Urinary bladder (tissue), 3 donors: ENCODE measurements at regions not wholly inside any gene's neighbourhood (a gene's known extent, or its start where the extent isn't known, plus 50 kb on each side); places are given as distances from the start of the nearest gene placed in this dataset.
"Not testable (repeated sequence)": the region's sequence is repeated elsewhere in the genome, so short reads cannot be mapped to it uniquely, and the experiment has no call there.

Experiments
- DNase-seq: peaks from one replicate; pipeline ENCODE4 v3.0.0-alpha.2; 2015; ENCODE audit errors: extremely low spot score
- H3K27ac ChIP-seq: one replicate; pipeline ENCODE4 v1.5.1; 2013; ENCODE audit warnings: low read depth, mild to moderate bottlenecking, moderate library complexity
- H3K36me3 ChIP-seq: one replicate; pipeline ENCODE4 v1.6.1; 2013; ENCODE audit warnings: mild to moderate bottlenecking, moderate library complexity; ENCODE audit not compliant: insufficient read depth
- H3K4me1 ChIP-seq: one replicate; pipeline ENCODE4 v1.6.1; 2013; ENCODE audit warnings: mild to moderate bottlenecking, moderate library complexity; ENCODE audit not compliant: insufficient read depth
- H3K4me3 ChIP-seq: one replicate; pipeline ENCODE4 v1.5.1; 2013; ENCODE audit warnings: low read depth, low read length
- WGBS: extraction: QIAGEN DNeasy Blood & Tissue Kit; methylation state at CpG from one replicate; pipeline ENCODE4 v1.1.7; 2013; 5-methylcytosine and 5-hydroxymethylcytosine counted together
- donor health status: healthy with polysubstance abuse.
- donor health status: healthy.

- H3K4me3 ChIP-seq, result no peak overlapping the region
- H3K36me3 ChIP-seq, result no peaks in the 10 kb centered on the region
- H3K4me1 ChIP-seq, result no peaks in the 10 kb centered on the region
- no peak for DNase-seq
- no peak overlapping the region for H3K27ac ChIP-seq
- WGBS, result 36% methylated on average over 3 of the region's 3 CpGs
Observed at GRCh38 chr4:151486168-151486567, 77.2 kb downstream of the FHIP1A start.

GRCh38 chr4:151488968-151489367, 80.0 kb downstream of the FHIP1A start:
- H3K4me1 ChIP-seq, result no peaks in the 10 kb centered on the region
- DNase-seq, result no peak
- H3K27ac ChIP-seq, result no peak overlapping the region
- no peak overlapping the region for H3K4me3 ChIP-seq
- 76% methylated on average over 3 of the region's 3 CpGs for WGBS
- no peaks in the 10 kb centered on the region for H3K36me3 ChIP-seq

DNA sequence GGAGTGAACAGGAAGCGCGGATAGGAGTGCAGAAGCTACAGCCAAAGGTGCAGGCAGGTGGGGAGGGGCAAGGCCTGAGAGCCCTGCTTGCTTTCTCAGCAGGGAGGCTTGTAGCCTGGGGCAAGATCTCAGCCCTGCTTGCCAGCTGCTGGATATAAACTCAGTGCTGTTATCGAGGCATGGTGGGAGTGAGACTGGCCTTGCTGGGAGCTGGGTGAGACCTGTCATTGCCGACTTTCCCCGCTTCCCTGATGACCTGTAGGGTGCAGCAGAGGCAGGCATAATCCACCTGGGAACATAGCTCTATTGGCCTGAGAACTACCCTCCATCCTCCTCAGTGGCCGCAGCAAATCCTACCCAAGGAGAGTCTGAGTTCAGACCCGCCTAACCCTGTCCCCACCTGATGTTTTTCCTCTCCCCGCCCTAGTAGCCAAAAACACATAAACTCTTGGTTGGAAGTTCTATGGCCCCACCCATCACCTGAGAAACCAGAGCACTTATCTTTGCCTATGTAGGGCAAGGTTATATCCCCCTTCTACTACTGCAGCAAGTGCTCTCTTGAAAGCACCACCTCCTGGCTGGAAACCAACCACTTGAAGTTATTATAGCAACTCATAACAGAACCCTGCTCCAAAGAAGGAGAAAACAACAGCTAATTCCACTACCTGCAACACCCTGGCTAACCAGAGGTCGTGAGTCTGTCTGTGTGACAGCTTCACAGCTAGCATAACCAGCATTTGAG, 80.7 kb downstream of the FHIP1A start:
- WGBS, result 77% methylated on average over 9 of the region's 9 CpGs
- DNase-seq, result no peak
- Histone ChIP-seq H3K27ac (no peak overlapping the region), H3K36me3 (no peaks in the 10 kb centered on the region), H3K4me1 (no peaks in the 10 kb centered on the region), H3K4me3 (no peak overlapping the region)

- not testable (repeated sequence) for H3K4me1 ChIP-seq, H3K4me3 ChIP-seq, DNase-seq, H3K27ac ChIP-seq, H3K36me3 ChIP-seq
- 82% methylated on average over 3 of the region's 3 CpGs for whole genome bisulfite sequencing
Observed at GRCh38 chr4:151495612-151496011, 86.6 kb downstream of the FHIP1A start.

DNA sequence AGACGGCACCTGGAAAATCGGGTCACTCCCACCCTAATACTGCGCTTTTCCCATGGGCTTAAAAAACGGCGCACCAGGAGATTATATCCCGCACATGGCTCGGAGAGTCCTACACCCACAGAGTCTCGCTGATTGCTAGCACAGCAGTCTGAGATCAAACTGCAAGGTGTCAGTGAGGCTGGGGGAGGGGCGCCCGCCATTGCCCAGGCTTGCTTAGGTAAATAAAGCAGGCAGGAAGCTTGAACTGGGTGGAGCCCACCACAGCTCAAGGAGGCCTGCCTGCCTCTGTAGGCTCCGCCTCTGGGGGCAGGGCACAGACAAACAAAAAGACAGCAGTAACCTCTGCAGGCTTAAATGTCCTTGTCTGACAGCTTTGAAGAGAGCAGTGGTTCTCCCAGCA, 102.6 kb downstream of the FHIP1A start:
- not testable (repeated sequence) for H3K36me3 ChIP-seq, DNase-seq, H3K4me1 ChIP-seq, H3K4me3 ChIP-seq, H3K27ac ChIP-seq
- WGBS, result 93% methylated on average over 11 of the region's 11 CpGs

DNA sequence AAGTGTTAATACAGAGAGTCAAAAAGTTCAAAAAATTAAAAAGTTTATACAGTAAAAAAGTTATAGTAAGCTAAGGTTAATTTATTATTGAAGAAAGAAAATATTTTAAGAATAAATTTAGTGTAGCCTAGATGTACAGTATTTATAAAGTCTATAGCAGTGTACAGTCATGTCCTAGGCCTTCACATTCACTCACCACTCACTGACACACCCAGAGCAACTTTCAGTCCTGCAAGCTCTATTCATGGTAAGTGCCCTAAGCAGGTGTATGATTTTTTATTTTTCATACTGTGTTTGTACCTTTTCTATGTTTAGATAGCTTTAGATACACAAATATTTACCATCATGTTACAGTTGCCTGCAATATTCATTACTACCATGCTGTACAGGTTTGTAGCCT, 108.9 kb downstream of the FHIP1A start:
- Histone ChIP-seq H3K27ac (no peak overlapping the region), H3K4me1 (no peaks in the 10 kb centered on the region), H3K36me3 (no peaks in the 10 kb centered on the region), H3K4me3 (no peak overlapping the region)
- no peak for DNase-seq

DNA sequence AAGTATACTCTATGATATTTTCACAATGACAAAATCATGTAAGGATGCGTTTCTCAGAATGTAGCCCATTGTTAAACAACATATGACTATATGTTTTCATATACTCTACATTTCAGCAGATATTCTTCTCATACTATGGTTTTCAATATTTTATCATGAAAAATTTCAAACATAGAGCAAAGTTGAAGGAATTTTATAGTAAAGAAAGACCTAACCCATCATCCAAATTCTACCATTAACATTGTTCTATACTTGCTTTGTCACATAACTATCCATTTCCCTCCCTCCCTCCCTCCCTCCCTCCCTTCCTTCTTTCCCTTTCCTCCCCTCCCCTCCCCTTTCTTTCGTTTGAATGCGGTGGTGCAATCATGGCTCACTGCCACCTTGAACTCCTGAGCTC, 109.4 kb downstream of the FHIP1A start:
- no peaks in the 10 kb centered on the region for H3K4me1 ChIP-seq
- H3K36me3 ChIP-seq, result no peaks in the 10 kb centered on the region
- no peak overlapping the region for H3K27ac ChIP-seq
- H3K4me3 ChIP-seq, result no peak overlapping the region
- DNase-seq, result no peak
- 63% methylated on average over 3 of the region's 3 CpGs for WGBS

DNA sequence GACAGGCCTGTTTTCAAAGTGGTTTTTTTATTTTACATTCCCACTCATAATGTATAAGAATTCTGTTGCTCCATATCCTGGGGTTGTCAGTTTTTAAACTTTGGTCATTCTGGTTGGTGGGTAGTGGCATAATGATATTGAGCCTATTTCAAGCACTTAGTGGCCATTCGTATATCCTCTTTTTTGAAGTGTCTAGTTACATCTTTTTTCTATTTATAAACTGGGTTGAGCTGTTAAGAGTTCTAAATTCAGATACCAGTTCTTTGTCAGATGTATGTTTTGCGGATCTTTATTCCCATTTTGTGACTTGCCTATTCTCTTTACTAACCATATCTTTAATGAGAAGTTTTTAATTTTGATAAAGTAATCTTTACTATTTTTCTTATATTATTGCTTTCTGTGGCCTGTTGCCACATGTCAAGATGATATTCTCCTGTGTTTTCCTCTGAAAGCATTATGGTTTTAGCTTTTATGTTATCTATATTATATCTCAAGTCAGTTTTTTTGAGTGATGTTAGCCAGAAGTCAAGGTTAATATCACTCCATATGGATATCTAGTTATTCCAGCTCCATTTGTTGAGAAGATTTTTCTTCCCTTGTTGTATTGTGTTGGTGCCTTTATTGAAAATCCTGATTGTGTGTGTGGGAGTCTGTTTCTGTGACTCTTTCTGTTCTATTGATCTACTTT, 110.9 kb downstream of the FHIP1A start:
- Histone ChIP-seq H3K4me1 (no peaks in the 10 kb centered on the region), H3K36me3 (no peaks in the 10 kb centered on the region), H3K27ac (no peak overlapping the region), H3K4me3 (no peak overlapping the region)
- 66% methylated on average over 2 of the region's 2 CpGs for WGBS
- no peak for DNase-seq

GRCh38 chr4:151522866-151523519, 114.0 kb downstream of the FHIP1A start:
- Histone ChIP-seq H3K36me3 (no peaks in the 10 kb centered on the region), H3K27ac (no peak overlapping the region), H3K4me1 (no peaks in the 10 kb centered on the region), H3K4me3 (no peak overlapping the region)
- no peak for DNase-seq
- WGBS, result 73% methylated on average over 4 of the region's 4 CpGs

- Histone ChIP-seq H3K27ac (no peak overlapping the region), H3K36me3 (no peaks in the 10 kb centered on the region), H3K4me1 (no peaks in the 10 kb centered on the region), H3K4me3 (no peak overlapping the region)
- 62% methylated on average over 2 of the region's 2 CpGs for WGBS
- DNase-seq, result no peak
Observed at GRCh38 chr4:151524610-151525009, 115.6 kb downstream of the FHIP1A start.

DNA sequence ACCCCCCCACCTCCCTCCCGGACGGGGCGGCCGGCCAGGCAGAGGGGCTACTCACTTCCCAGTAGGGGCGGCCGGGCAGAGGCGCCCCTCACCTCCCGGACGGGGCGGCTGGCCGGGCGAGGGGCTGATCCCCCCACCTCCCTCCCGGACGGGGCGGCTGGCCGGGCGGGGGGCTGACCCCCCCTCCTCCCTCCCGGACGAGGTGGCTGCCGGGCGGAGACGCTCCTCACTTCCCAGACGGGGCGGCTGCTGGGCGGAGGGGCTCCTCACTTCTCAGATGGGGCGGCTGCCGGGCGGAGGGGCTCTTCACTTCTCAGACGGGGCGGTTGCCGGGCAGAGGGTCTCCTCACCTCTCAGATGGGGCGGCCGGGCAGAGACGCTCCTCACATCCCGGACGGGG, 117.5 kb downstream of the FHIP1A start:
- not testable (repeated sequence) for DNase-seq, H3K27ac ChIP-seq, H3K4me1 ChIP-seq, H3K36me3 ChIP-seq, H3K4me3 ChIP-seq
- 88% methylated on average over 36 of the region's 36 CpGs for WGBS

DNA sequence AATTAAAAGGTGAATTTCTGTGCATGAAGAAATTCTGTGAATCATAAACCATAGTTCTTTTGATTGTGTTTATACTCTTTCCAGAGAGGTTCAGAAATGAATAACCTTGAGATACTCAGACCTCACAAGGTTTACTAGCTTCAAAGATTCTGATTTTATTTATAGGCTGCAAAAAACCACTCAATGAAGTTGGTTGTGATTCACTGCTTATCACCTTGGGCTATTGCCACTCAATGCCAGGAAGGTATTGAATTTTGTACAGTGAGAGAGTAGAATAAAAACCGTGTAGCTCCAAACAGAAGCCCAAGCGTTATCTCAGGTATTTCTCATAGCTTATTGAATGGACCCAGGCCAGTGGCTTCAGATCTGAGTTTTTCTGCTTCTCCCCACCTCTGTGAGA, 118.7 kb downstream of the FHIP1A start:
- DNase-seq, result no peak
- no peak overlapping the region for H3K4me3 ChIP-seq
- WGBS, result 74% methylated on average over 2 of the region's 2 CpGs
- H3K4me1 ChIP-seq, result no peaks in the 10 kb centered on the region
- no peaks in the 10 kb centered on the region for H3K36me3 ChIP-seq
- H3K27ac ChIP-seq, result no peak overlapping the region

- 83% methylated on average over 2 of the region's 2 CpGs for WGBS
- H3K4me1 ChIP-seq, result no peaks in the 10 kb centered on the region
- no peak for DNase-seq
- H3K27ac ChIP-seq, result no peak overlapping the region
- H3K36me3 ChIP-seq, result no peaks in the 10 kb centered on the region
- no peak overlapping the region for H3K4me3 ChIP-seq
Observed at GRCh38 chr4:151529187-151529586, 120.2 kb downstream of the FHIP1A start.

GRCh38 chr4:151530230-151530629, 121.3 kb downstream of the FHIP1A start:
- no peaks in the 10 kb centered on the region for H3K36me3 ChIP-seq
- no peak overlapping the region for H3K4me3 ChIP-seq
- 88% methylated on average over 2 of the region's 2 CpGs for WGBS
- H3K4me1 ChIP-seq, result no peaks in the 10 kb centered on the region
- H3K27ac ChIP-seq, result no peak overlapping the region
- no peak for DNase-seq
